Neural progenitor cell (in vitro differentiated cells): ENCODE measurements at regions not wholly inside any gene's neighbourhood (a gene's known extent, or its start where the extent isn't known, plus 50 kb on each side); places are given as distances from the start of the nearest gene placed in this dataset.
A peak's percentile ranks its signal among the peaks of the same experiment; 100 is the strongest.

Experiments used
- DNase-seq: peaks from one replicate; pipeline ENCODE4 v3.0.0-alpha.2; 2016; ENCODE audit warnings: low spot score
- H2AFZ ChIP-seq: fragments of 200-600 bp; sonication (generic); replicated peaks from 2 replicates; pipeline ENCODE4 v1.6.1; 2016; ENCODE audit warnings: antibody characterized with exemption
- H3F3A ChIP-seq: fragments of 200-600 bp; sonication (generic); 2 replicates; pipeline ENCODE4 v1.6.1; 2016; ENCODE audit warnings: antibody characterized with exemption, low read depth
- H3K27ac ChIP-seq: fragments of 200-600 bp; sonication (generic); 2 replicates; pipeline ENCODE4 v1.5.1; 2016; ENCODE audit warnings: mild to moderate bottlenecking
- H3K27me3 ChIP-seq: fragments of 200-600 bp; sonication (generic); 2 replicates; pipeline ENCODE4 v1.6.1; 2016; ENCODE audit warnings: mild to moderate bottlenecking, moderate library complexity
- H3K36me3 ChIP-seq: fragments of 200-600 bp; sonication (generic); 2 replicates; pipeline ENCODE4 v1.5.1; 2016
- H3K4me1 ChIP-seq: fragments of 200-600 bp; sonication (generic); 2 replicates; pipeline ENCODE4 v1.6.1; 2016; ENCODE audit warnings: mixed run types
- H3K4me2 ChIP-seq: fragments of 200-600 bp; sonication (generic); 2 replicates; pipeline ENCODE4 v1.6.1; 2016
- H3K4me3 ChIP-seq: fragments of 200-600 bp; sonication (generic); 2 replicates; pipeline ENCODE4 v1.5.1; 2016
- H3K79me2 ChIP-seq: fragments of 200-600 bp; sonication (generic); 2 replicates; pipeline ENCODE4 v1.6.1; 2016; ENCODE audit warnings: low read depth
- H3K9ac ChIP-seq: fragments of 200-600 bp; sonication (generic); 2 replicates; pipeline ENCODE4 v1.6.1; 2016
- H3K9me3 ChIP-seq: fragments of 200-600 bp; sonication (generic); 2 replicates; pipeline ENCODE4 v1.5.1; 2016; ENCODE audit warnings: low read depth
- H4K20me1 ChIP-seq: fragments of 200-600 bp; sonication (generic); 2 replicates; pipeline ENCODE4 v1.6.1; 2016; ENCODE audit warnings: low read depth
- H3K27ac Mint-ChIP-seq: 3 replicates; pipeline ENCODE4 v1.8.0; 2021; ENCODE audit warnings: mixed read lengths
- H3K27me3 Mint-ChIP-seq: 2 replicates; pipeline ENCODE4 v1.8.0; 2022; ENCODE audit warnings: low read depth, mild to moderate bottlenecking, inconsistent platforms, moderate library complexity, mixed read lengths; ENCODE audit not compliant: insufficient read depth
- H3K36me3 Mint-ChIP-seq: 3 replicates; pipeline ENCODE4 v1.8.0; 2021; ENCODE audit warnings: mixed read lengths
- H3K4me1 Mint-ChIP-seq: 3 replicates; pipeline ENCODE4 v1.8.0; 2021; ENCODE audit warnings: mixed read lengths
- H3K4me3 Mint-ChIP-seq: 3 replicates; pipeline ENCODE4 v1.8.0; 2021; ENCODE audit warnings: mild to moderate bottlenecking, moderate library complexity, mixed read lengths
- H3K9me3 Mint-ChIP-seq: 3 replicates; pipeline ENCODE4 v1.8.0; 2020; ENCODE audit warnings: mixed read lengths
- EZH2 ChIP-seq: fragments of 200-600 bp; sonication (generic); IDR thresholded peaks from 2 replicates; pipeline ENCODE4 v1.6.1; 2017; ENCODE audit warnings: antibody characterized with exemption, mild to moderate bottlenecking, moderate library complexity
- EZH2phosphoT487 ChIP-seq: fragments of 200-600 bp; sonication (generic); IDR thresholded peaks from 2 replicates; pipeline ENCODE4 v1.6.1; 2017; ENCODE audit warnings: antibody characterized with exemption
- TF ChIP-seq, protein P1 (sequence below): fragments of 200-600 bp; sonication (generic); IDR thresholded peaks from 2 replicates; pipeline ENCODE4 v1.5.1; 2017; ENCODE audit warnings: antibody characterized with exemption, mild to moderate bottlenecking

DNA sequence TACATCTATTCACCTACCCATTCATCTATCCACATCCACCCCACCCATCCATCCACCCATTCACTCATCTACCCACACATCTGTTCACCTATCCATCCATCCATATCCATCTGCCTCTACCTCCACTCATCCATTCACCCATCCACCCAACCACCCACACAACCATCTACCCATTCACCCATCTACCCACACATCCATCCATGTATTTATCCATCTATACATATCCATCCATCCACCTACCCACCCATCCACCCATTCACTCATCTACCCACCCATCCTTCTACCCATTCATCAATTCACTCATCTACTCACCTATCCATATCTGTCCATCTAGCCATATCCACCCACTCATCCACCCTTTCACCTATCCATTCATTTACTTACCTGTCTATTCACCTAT lies 187.6 kb downstream of the ASB1 start:
- no peak overlapping the region for H3K27ac ChIP-seq
- no peaks in the 10 kb centered on the region for H3F3A ChIP-seq
- Mint-ChIP-seq H3K4me3 (no peak overlapping the region), H3K9me3 (peaks cover 13% of the 10 kb centered on the region), H3K27me3 (peaks cover 2% of the 10 kb centered on the region), H3K36me3 (no peaks in the 10 kb centered on the region), H3K27ac (no peak overlapping the region), H3K4me1 (peaks cover 3% of the 10 kb centered on the region)
- H3K4me2 ChIP-seq, result no peak overlapping the region
- H3K9me3 ChIP-seq, result no peaks in the 10 kb centered on the region
- no peaks in the 10 kb centered on the region for H3K36me3 ChIP-seq
- H3K27me3 ChIP-seq, result no peaks in the 10 kb centered on the region
- no peak overlapping the region for H3K9ac ChIP-seq
- H3K4me1 ChIP-seq, result no peaks in the 10 kb centered on the region
- DNase-seq, result no peak
- H2AFZ ChIP-seq, result no peak overlapping the region
- H3K79me2 ChIP-seq, result no peaks in the 10 kb centered on the region
- H4K20me1 ChIP-seq, result no peaks in the 10 kb centered on the region
- TF ChIP-seq, protein P1, sequence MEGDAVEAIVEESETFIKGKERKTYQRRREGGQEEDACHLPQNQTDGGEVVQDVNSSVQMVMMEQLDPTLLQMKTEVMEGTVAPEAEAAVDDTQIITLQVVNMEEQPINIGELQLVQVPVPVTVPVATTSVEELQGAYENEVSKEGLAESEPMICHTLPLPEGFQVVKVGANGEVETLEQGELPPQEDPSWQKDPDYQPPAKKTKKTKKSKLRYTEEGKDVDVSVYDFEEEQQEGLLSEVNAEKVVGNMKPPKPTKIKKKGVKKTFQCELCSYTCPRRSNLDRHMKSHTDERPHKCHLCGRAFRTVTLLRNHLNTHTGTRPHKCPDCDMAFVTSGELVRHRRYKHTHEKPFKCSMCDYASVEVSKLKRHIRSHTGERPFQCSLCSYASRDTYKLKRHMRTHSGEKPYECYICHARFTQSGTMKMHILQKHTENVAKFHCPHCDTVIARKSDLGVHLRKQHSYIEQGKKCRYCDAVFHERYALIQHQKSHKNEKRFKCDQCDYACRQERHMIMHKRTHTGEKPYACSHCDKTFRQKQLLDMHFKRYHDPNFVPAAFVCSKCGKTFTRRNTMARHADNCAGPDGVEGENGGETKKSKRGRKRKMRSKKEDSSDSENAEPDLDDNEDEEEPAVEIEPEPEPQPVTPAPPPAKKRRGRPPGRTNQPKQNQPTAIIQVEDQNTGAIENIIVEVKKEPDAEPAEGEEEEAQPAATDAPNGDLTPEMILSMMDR, result no peak
- TF ChIP-seq EZH2, result no peak
- TF ChIP-seq EZH2phosphoT487, result no peak
- H3K4me3 ChIP-seq, result no peak overlapping the region

DNA sequence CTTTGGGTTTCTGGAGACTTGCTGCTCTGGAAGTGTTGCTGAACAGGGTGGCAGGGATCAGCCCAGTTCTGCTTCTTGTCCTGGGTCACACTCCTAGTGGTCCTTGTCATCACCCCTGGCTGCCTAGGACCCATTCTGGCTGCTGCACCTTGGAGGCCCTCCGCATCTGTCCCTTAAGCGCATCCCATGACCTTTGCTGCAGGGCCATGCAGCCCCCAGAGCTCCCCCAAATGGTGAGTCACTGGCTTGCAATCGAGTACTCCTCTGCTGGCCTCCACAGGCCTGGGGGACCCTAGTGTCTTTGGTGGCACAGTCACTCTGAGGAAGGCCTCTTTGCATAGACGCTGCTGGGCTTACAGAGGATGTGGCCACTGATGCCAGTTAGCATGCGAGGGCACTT lies 188.5 kb downstream of the ASB1 start:
- Mint-ChIP-seq H3K4me1 (peaks cover 3% of the 10 kb centered on the region), H3K36me3 (no peaks in the 10 kb centered on the region), H3K27me3 (peaks cover 2% of the 10 kb centered on the region), H3K4me3 (no peak overlapping the region), H3K9me3 (peaks cover 8% of the 10 kb centered on the region), H3K27ac (no peak overlapping the region)
- H3K9ac ChIP-seq, result no peak overlapping the region
- H3K4me1 ChIP-seq, result no peaks in the 10 kb centered on the region
- H3K4me3 ChIP-seq, result no peak overlapping the region
- no peak overlapping the region for H2AFZ ChIP-seq
- DNase-seq, result no peak
- H3F3A ChIP-seq, result no peaks in the 10 kb centered on the region
- no peak for TF ChIP-seq EZH2
- TF ChIP-seq EZH2phosphoT487, result no peak
- TF ChIP-seq, protein P1, result peak; percentile 6
- no peaks in the 10 kb centered on the region for H3K9me3 ChIP-seq
- H3K4me2 ChIP-seq, result no peak overlapping the region
- H3K27me3 ChIP-seq, result no peaks in the 10 kb centered on the region
- no peaks in the 10 kb centered on the region for H3K36me3 ChIP-seq
- H4K20me1 ChIP-seq, result no peaks in the 10 kb centered on the region
- no peak overlapping the region for H3K27ac ChIP-seq
- no peaks in the 10 kb centered on the region for H3K79me2 ChIP-seq

DNA sequence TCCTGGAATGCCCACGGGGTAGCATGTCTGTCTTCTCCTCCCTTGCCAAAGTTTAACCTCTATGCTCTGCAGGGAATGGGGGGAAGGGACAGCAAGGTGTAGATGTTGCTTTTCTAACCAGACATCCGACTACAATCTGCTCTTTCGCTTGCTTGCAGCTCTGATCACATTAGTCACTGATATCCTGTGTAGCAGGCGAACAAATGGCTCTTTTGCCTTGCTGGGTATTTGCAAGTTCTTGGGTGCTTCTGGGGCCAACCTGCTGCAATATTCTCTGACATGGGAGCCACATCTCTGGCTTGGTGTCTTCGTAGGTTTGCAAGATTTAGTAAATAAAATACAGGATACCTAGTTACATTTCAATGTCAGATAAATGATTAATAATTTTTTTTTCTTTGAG lies 190.0 kb downstream of the ASB1 start:
- Histone ChIP-seq H3K4me3 (no peak overlapping the region), H3K27me3 (no peaks in the 10 kb centered on the region), H2AFZ (no peak overlapping the region), H3K4me1 (no peaks in the 10 kb centered on the region), H4K20me1 (no peaks in the 10 kb centered on the region), H3K36me3 (no peaks in the 10 kb centered on the region), H3K79me2 (no peaks in the 10 kb centered on the region), H3K4me2 (no peak overlapping the region), H3K27ac (no peak overlapping the region), H3F3A (no peaks in the 10 kb centered on the region), H3K9me3 (no peaks in the 10 kb centered on the region), H3K9ac (no peak overlapping the region)
- Mint-ChIP-seq H3K4me1 (peaks cover 3% of the 10 kb centered on the region), H3K9me3 (peaks cover 4% of the 10 kb centered on the region), H3K27ac (no peak overlapping the region), H3K4me3 (no peak overlapping the region), H3K36me3 (no peaks in the 10 kb centered on the region), H3K27me3 (peaks cover 2% of the 10 kb centered on the region)
- no peak for DNase-seq
- no peak for TF ChIP-seq EZH2
- TF ChIP-seq, protein P1, result no peak
- TF ChIP-seq EZH2phosphoT487, result no peak
